ENCODE measurements at regions not wholly inside any gene's neighbourhood (a gene's known extent, or its start where the extent isn't known, plus 50 kb on each side); places are given as distances from the start of the nearest gene placed in this dataset.
"Not testable (repeated sequence)": the region's sequence is repeated elsewhere in the genome, so short reads cannot be mapped to it uniquely, and the experiment has no call there.

GRCh38 chr9:134532084-134532483, 109.5 kb upstream of the COL5A1 start:
- Mint-ChIP-seq H3K27ac (ENCODE audit: unreplicated experiment) (no peak overlapping the region), H3K36me3 (ENCODE audit: low read depth, unreplicated experiment) (no peaks in the 10 kb centered on the region), H3K27me3 (ENCODE audit: unreplicated experiment) (peaks cover 5% of the 10 kb centered on the region), H3K4me1 (ENCODE audit: unreplicated experiment) (no peaks in the 10 kb centered on the region), H3K9me3 (ENCODE audit: unreplicated experiment) (no peaks in the 10 kb centered on the region), H3K4me3 (ENCODE audit: unreplicated experiment) (no peak overlapping the region)
- TF ChIP-seq CTCF (IDR thresholded peaks at IDR 0.05; ENCODE audit: unreplicated experiment) = no peak
- DNase-seq (ENCODE audit: low spot score) = no peak

- H3K36me3 Mint-ChIP-seq (ENCODE audit: low read depth, unreplicated experiment); H3K27ac Mint-ChIP-seq (ENCODE audit: unreplicated experiment); H3K9me3 Mint-ChIP-seq (ENCODE audit: unreplicated experiment); H3K27me3 Mint-ChIP-seq (ENCODE audit: unreplicated experiment); DNase-seq (ENCODE audit: low spot score); H3K4me1 Mint-ChIP-seq (ENCODE audit: unreplicated experiment); H3K4me3 Mint-ChIP-seq (ENCODE audit: unreplicated experiment): not testable (repeated sequence)
Measured at GRCh38 chr9:134532661-134533060, 108.9 kb upstream of the COL5A1 start.

- peaks cover 5% of the 10 kb centered on the region for H3K27me3 Mint-ChIP-seq (ENCODE audit: unreplicated experiment)
- no peak for DNase-seq (ENCODE audit: low spot score)
- no peak for TF ChIP-seq CTCF (IDR thresholded peaks at IDR 0.05; ENCODE audit: unreplicated experiment)
- H3K4me1 Mint-ChIP-seq (ENCODE audit: unreplicated experiment) = no peaks in the 10 kb centered on the region
- no peak overlapping the region for H3K27ac Mint-ChIP-seq (ENCODE audit: unreplicated experiment)
- H3K36me3 Mint-ChIP-seq (ENCODE audit: low read depth, unreplicated experiment) = no peaks in the 10 kb centered on the region
- H3K9me3 Mint-ChIP-seq (ENCODE audit: unreplicated experiment) = no peaks in the 10 kb centered on the region
- H3K4me3 Mint-ChIP-seq (ENCODE audit: unreplicated experiment) = no peak overlapping the region
Measured at GRCh38 chr9:134533850-134534588, 107.6 kb upstream of the COL5A1 start.

GRCh38 chr9:134534661-134535080, 106.9 kb upstream of the COL5A1 start:
- no peak overlapping the region for H3K27ac Mint-ChIP-seq (ENCODE audit: unreplicated experiment)
- no peak overlapping the region for H3K4me3 Mint-ChIP-seq (ENCODE audit: unreplicated experiment)
- TF ChIP-seq CTCF (IDR thresholded peaks at IDR 0.05; ENCODE audit: unreplicated experiment) = no peak
- peaks cover 5% of the 10 kb centered on the region for H3K27me3 Mint-ChIP-seq (ENCODE audit: unreplicated experiment)
- no peak for DNase-seq (ENCODE audit: low spot score)
- no peaks in the 10 kb centered on the region for H3K9me3 Mint-ChIP-seq (ENCODE audit: unreplicated experiment)
- no peaks in the 10 kb centered on the region for H3K36me3 Mint-ChIP-seq (ENCODE audit: low read depth, unreplicated experiment)
- no peaks in the 10 kb centered on the region for H3K4me1 Mint-ChIP-seq (ENCODE audit: unreplicated experiment)

GRCh38 chr9:134535171-134535570, 106.4 kb upstream of the COL5A1 start:
- H3K9me3 Mint-ChIP-seq (ENCODE audit: unreplicated experiment) = no peaks in the 10 kb centered on the region
- no peaks in the 10 kb centered on the region for H3K4me1 Mint-ChIP-seq (ENCODE audit: unreplicated experiment)
- peaks cover 5% of the 10 kb centered on the region for H3K27me3 Mint-ChIP-seq (ENCODE audit: unreplicated experiment)
- no peak for DNase-seq (ENCODE audit: low spot score)
- TF ChIP-seq CTCF (IDR thresholded peaks at IDR 0.05; ENCODE audit: unreplicated experiment) = no peak
- no peaks in the 10 kb centered on the region for H3K36me3 Mint-ChIP-seq (ENCODE audit: low read depth, unreplicated experiment)
- no peak overlapping the region for H3K4me3 Mint-ChIP-seq (ENCODE audit: unreplicated experiment)
- no peak overlapping the region for H3K27ac Mint-ChIP-seq (ENCODE audit: unreplicated experiment)
